ENCODE measurements at regions not wholly inside any gene's neighbourhood (a gene's known extent, or its start where the extent isn't known, plus 50 kb on each side); places are given as distances from the start of the nearest gene placed in this dataset.
"Not testable (repeated sequence)": the region's sequence is repeated elsewhere in the genome, so short reads cannot be mapped to it uniquely, and the experiment has no call there.

DNA sequence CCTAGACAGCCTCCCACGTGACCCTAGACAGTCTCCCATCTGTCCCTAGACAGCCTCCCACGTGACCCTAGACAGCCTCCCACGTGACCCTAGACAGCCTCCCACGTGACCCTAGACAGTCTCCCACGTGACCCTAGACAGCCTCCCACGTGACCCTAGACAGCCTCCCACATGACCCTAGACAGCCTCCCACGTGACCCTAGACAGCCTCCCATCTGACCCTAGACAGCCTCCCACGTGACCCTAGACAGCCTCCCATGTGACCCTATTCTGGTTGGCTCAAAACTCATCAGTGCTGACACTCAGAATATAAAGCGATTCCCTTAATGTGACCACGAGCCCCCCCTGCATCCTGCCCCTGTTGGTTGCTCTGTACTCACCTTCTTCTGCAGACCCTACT is 224.7 kb upstream of the TMEM132C start:
- CTCF ChIA-PET; POLR2A ChIA-PET; H3K9me3 ChIP-seq (ENCODE audit: control extremely low read depth in 1 of 5, control insufficient read depth in 4 of 5, insufficient read depth in 2 of 5, low read depth in 1 of 5, low read length in 4 of 5); H3K36me3 ChIP-seq (ENCODE audit: control insufficient read depth in 4 of 4, insufficient read depth in 4 of 4, low read length in 3 of 4); DNase-seq; H3K4me3 ChIP-seq (ENCODE audit: control insufficient read depth in 1 of 7, extremely low read depth in 1 of 7, insufficient read depth in 4 of 7, low read depth in 2 of 7, low read length in 6 of 7); H3K27ac ChIP-seq (ENCODE audit: insufficient read depth in 1 of 2, low read depth in 1 of 2, low read length in 2 of 2, poor library complexity in 1 of 2, severe bottlenecking in 2 of 2); H3K4me1 ChIP-seq (ENCODE audit: control extremely low read depth in 1 of 4, control insufficient read depth in 4 of 4, insufficient read depth in 4 of 4, low read length in 3 of 4); H3K27me3 ChIP-seq (replicated peaks in 2 of 5; ENCODE audit: control insufficient read depth in 4 of 5, insufficient read depth in 5 of 5, low read length in 4 of 5): not testable (repeated sequence)
- 90% methylated on average over 6 of the region's 10 CpGs for WGBS (ENCODE audit: insufficient coverage)

DNA sequence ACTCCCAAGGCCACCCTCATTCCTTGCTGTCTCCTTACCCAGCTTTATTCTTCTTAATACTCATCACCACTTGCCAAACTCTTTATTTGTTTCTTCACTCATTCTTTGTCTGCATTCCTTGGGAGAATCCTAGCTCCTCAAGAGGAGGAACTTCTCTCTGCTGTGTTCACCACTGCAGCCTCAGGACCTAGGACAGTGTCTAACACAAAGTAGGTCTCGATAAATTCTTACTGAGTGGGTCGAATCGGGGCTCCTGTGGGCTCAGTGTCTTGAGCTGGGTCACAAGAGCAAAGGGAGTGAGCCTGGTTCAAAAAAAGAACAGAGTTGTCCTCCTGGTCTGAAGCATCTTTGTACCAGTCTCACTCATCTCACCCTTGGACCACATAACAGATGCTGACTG is 224.1 kb upstream of the TMEM132C start:
- ChIA-PET POLR2A (no interaction called here), CTCF (no interaction called here)
- no peak for DNase-seq
- Histone ChIP-seq H3K36me3 (ENCODE audit: control insufficient read depth in 4 of 4, insufficient read depth in 4 of 4, low read length in 3 of 4) (no peaks in the 10 kb centered on the region), H3K9me3 (ENCODE audit: control extremely low read depth in 1 of 5, control insufficient read depth in 4 of 5, insufficient read depth in 2 of 5, low read depth in 1 of 5, low read length in 4 of 5) (no peaks in the 10 kb centered on the region), H3K4me3 (ENCODE audit: control insufficient read depth in 1 of 7, extremely low read depth in 1 of 7, insufficient read depth in 4 of 7, low read depth in 2 of 7, low read length in 6 of 7) (no peak overlapping the region), H3K27me3 (replicated peaks in 2 of 5; ENCODE audit: control insufficient read depth in 4 of 5, insufficient read depth in 5 of 5, low read length in 4 of 5) (no peaks in the 10 kb centered on the region), H3K4me1 (ENCODE audit: control extremely low read depth in 1 of 4, control insufficient read depth in 4 of 4, insufficient read depth in 4 of 4, low read length in 3 of 4) (no peaks in the 10 kb centered on the region), H3K27ac (ENCODE audit: insufficient read depth in 1 of 2, low read depth in 1 of 2, low read length in 2 of 2, poor library complexity in 1 of 2, severe bottlenecking in 2 of 2) (no peak overlapping the region)
- WGBS (ENCODE audit: insufficient coverage): 60% methylated on average over 1 of the region's 3 CpGs

DNA sequence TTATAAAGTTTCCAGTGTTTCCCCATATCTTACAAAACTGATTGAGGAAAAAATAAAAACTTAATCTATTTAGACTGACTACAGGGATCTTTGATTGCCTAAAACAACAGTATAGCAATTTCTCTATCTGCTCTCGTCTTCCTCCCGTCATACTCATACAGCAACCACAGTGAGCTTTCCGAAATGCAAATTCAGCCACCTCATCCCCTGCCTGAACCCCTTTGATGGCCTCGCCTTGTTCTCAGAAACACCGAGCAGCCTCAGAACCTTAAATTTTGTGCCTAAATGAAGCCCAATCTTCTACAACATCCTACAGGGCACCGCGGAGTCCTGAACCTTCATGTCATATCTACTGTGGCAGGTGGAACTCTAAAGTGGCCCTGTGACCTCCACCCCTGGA is 223.7 kb upstream of the TMEM132C start:
- H3K4me1 ChIP-seq (ENCODE audit: control extremely low read depth in 1 of 4, control insufficient read depth in 4 of 4, insufficient read depth in 4 of 4, low read length in 3 of 4): no peaks in the 10 kb centered on the region
- H3K4me3 ChIP-seq (ENCODE audit: control insufficient read depth in 1 of 7, extremely low read depth in 1 of 7, insufficient read depth in 4 of 7, low read depth in 2 of 7, low read length in 6 of 7): no peak overlapping the region
- no peaks in the 10 kb centered on the region for H3K9me3 ChIP-seq (ENCODE audit: control extremely low read depth in 1 of 5, control insufficient read depth in 4 of 5, insufficient read depth in 2 of 5, low read depth in 1 of 5, low read length in 4 of 5)
- POLR2A ChIA-PET: no interaction called here
- no peaks in the 10 kb centered on the region for H3K27me3 ChIP-seq (replicated peaks in 2 of 5; ENCODE audit: control insufficient read depth in 4 of 5, insufficient read depth in 5 of 5, low read length in 4 of 5)
- no peak overlapping the region for H3K27ac ChIP-seq (ENCODE audit: insufficient read depth in 1 of 2, low read depth in 1 of 2, low read length in 2 of 2, poor library complexity in 1 of 2, severe bottlenecking in 2 of 2)
- CTCF ChIA-PET: no interaction called here
- no peaks in the 10 kb centered on the region for H3K36me3 ChIP-seq (ENCODE audit: control insufficient read depth in 4 of 4, insufficient read depth in 4 of 4, low read length in 3 of 4)
- 95% methylated on average over 7 of the region's 7 CpGs for WGBS (ENCODE audit: insufficient coverage)
- DNase-seq: no peak

DNA sequence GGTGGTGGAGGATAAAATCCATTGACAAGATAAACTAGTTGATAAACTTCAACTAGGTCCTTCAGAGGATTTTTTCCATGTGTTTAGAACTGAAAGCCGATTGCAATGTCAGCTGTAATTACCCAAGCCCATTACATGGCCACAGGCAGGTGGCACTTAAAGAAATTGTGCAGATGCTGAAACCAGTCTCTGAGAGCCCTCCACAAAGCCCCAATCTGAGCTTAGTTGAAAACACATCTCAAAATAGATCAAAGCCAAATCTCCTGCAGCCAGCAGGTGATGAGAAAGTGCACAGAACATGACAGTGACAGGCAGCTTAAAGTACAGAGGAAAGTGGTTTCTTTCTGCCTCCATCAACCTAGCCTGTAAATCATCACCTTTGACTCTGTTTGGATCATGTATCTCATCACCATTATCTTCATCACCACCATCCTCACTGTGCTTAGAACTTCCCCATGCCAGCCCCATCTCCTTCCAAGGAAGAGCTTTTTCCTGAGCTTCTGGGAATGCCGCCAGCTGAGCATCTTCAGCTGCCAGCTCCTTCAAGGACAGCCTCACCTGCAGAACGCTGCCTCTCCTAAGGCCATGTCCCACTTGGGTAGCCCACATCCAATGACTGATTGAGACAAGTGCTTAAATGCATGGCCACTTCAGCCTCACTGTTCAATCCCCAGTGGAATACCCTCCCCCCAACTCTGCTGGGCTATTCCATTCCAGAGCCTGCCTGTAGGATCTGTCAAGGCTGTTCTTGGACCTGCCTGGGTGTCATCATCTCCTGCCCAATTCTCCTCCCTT is 219.5 kb upstream of the TMEM132C start:
- no peaks in the 10 kb centered on the region for H3K27me3 ChIP-seq (replicated peaks in 2 of 5; ENCODE audit: control insufficient read depth in 4 of 5, insufficient read depth in 5 of 5, low read length in 4 of 5)
- CTCF ChIA-PET: interaction anchor here (0.8 kb wide), 1 partner anchor 21 kb away, joined by 3 read pairs; no protein-coding TSS in a partner anchor
- H3K4me1 ChIP-seq (ENCODE audit: control extremely low read depth in 1 of 4, control insufficient read depth in 4 of 4, insufficient read depth in 4 of 4, low read length in 3 of 4): no peaks in the 10 kb centered on the region
- POLR2A ChIA-PET: no interaction called here
- H3K9me3 ChIP-seq (ENCODE audit: control extremely low read depth in 1 of 5, control insufficient read depth in 4 of 5, insufficient read depth in 2 of 5, low read depth in 1 of 5, low read length in 4 of 5): no peaks in the 10 kb centered on the region
- no peaks in the 10 kb centered on the region for H3K36me3 ChIP-seq (ENCODE audit: control insufficient read depth in 4 of 4, insufficient read depth in 4 of 4, low read length in 3 of 4)
- no peak for DNase-seq
- WGBS (ENCODE audit: insufficient coverage): 87% methylated on average over 3 of the region's 3 CpGs
- H3K4me3 ChIP-seq (ENCODE audit: control insufficient read depth in 1 of 7, extremely low read depth in 1 of 7, insufficient read depth in 4 of 7, low read depth in 2 of 7, low read length in 6 of 7): no peak overlapping the region
- no peak overlapping the region for H3K27ac ChIP-seq (ENCODE audit: insufficient read depth in 1 of 2, low read depth in 1 of 2, low read length in 2 of 2, poor library complexity in 1 of 2, severe bottlenecking in 2 of 2)

DNA sequence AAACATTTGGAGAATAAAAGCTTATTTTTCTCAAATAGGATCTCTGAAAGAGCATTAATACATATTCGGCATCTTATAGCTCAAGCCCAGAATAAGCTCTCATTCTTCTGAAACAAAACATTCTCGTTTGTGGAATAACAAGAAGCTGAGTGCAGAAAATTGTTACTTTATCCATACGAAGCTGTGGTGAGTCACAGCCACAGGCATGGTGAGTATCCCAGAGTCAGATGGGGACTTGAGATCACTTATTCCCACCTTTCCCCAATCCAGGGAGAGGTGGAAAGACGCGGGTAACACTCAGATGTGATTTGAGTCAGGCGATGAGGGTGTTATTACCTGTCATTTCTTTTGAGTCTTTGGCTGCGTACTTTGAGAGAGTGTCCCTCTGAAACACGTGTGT is 214.6 kb upstream of the TMEM132C start:
- DNase-seq: no peak
- ChIA-PET POLR2A (no interaction called here), CTCF (no interaction called here)
- Histone ChIP-seq H3K36me3 (ENCODE audit: control insufficient read depth in 4 of 4, insufficient read depth in 4 of 4, low read length in 3 of 4) (no peaks in the 10 kb centered on the region), H3K27me3 (replicated peaks in 2 of 5; ENCODE audit: control insufficient read depth in 4 of 5, insufficient read depth in 5 of 5, low read length in 4 of 5) (no peaks in the 10 kb centered on the region), H3K4me3 (ENCODE audit: control insufficient read depth in 1 of 7, extremely low read depth in 1 of 7, insufficient read depth in 4 of 7, low read depth in 2 of 7, low read length in 6 of 7) (no peak overlapping the region), H3K4me1 (ENCODE audit: control extremely low read depth in 1 of 4, control insufficient read depth in 4 of 4, insufficient read depth in 4 of 4, low read length in 3 of 4) (no peaks in the 10 kb centered on the region), H3K27ac (ENCODE audit: insufficient read depth in 1 of 2, low read depth in 1 of 2, low read length in 2 of 2, poor library complexity in 1 of 2, severe bottlenecking in 2 of 2) (no peak overlapping the region), H3K9me3 (ENCODE audit: control extremely low read depth in 1 of 5, control insufficient read depth in 4 of 5, insufficient read depth in 2 of 5, low read depth in 1 of 5, low read length in 4 of 5) (no peaks in the 10 kb centered on the region)
- WGBS (ENCODE audit: insufficient coverage): 87% methylated on average over 6 of the region's 8 CpGs

DNA sequence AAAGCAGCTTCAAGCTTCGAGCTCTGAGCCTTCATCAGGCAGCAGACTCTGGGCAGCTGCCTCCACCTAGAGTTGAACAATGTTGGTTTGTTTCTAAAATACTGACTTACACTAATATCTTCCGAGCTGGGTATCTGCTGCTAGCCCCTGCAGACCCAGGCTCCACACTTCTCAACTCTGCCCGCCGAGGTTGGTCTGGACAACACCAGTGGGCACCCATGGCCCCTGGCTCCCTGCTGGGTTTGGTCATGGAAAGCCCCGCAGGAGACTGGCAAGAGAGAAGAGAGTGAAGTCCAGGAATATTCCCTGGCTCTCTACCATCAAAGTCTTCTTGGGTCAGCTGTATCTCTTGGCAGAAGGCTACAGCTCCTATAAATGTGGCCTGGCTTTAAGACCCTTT is 214.2 kb upstream of the TMEM132C start:
- H3K4me3 ChIP-seq (ENCODE audit: control insufficient read depth in 1 of 7, extremely low read depth in 1 of 7, insufficient read depth in 4 of 7, low read depth in 2 of 7, low read length in 6 of 7): no peak overlapping the region
- H3K4me1 ChIP-seq (ENCODE audit: control extremely low read depth in 1 of 4, control insufficient read depth in 4 of 4, insufficient read depth in 4 of 4, low read length in 3 of 4): no peaks in the 10 kb centered on the region
- ChIA-PET CTCF (no interaction called here), POLR2A (no interaction called here)
- no peaks in the 10 kb centered on the region for H3K36me3 ChIP-seq (ENCODE audit: control insufficient read depth in 4 of 4, insufficient read depth in 4 of 4, low read length in 3 of 4)
- H3K27ac ChIP-seq (ENCODE audit: insufficient read depth in 1 of 2, low read depth in 1 of 2, low read length in 2 of 2, poor library complexity in 1 of 2, severe bottlenecking in 2 of 2): no peak overlapping the region
- H3K27me3 ChIP-seq (replicated peaks in 2 of 5; ENCODE audit: control insufficient read depth in 4 of 5, insufficient read depth in 5 of 5, low read length in 4 of 5): no peaks in the 10 kb centered on the region
- DNase-seq: no peak
- WGBS (ENCODE audit: insufficient coverage): 92% methylated on average over 5 of the region's 5 CpGs
- H3K9me3 ChIP-seq (ENCODE audit: control extremely low read depth in 1 of 5, control insufficient read depth in 4 of 5, insufficient read depth in 2 of 5, low read depth in 1 of 5, low read length in 4 of 5): no peaks in the 10 kb centered on the region

DNA sequence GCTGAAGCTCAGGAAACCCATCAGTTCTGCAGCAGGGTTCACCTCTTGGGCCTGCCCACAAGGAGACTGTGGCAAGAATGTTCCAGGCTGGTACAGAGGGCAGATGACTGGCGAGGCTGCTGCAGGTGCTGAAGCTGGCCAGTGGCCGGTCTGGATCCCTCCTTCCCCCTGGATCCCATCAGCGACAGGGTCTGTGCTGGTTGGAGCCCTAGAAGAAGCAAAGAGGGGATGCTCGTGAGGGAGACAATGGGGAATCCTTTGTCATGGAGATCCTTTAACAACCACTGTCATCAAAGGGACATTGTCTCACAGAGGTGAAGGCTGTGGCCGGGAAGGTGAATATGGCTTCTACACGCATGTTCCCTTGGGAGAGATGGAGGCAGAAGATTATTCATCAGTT is 211.4 kb upstream of the TMEM132C start:
- no peaks in the 10 kb centered on the region for H3K27me3 ChIP-seq (replicated peaks in 2 of 5; ENCODE audit: control insufficient read depth in 4 of 5, insufficient read depth in 5 of 5, low read length in 4 of 5)
- WGBS (ENCODE audit: insufficient coverage): 91% methylated on average over 6 of the region's 6 CpGs
- H3K9me3 ChIP-seq (ENCODE audit: control extremely low read depth in 1 of 5, control insufficient read depth in 4 of 5, insufficient read depth in 2 of 5, low read depth in 1 of 5, low read length in 4 of 5): no peaks in the 10 kb centered on the region
- ChIA-PET CTCF (interaction anchor here (0.5 kb wide), 1 partner anchor 342 kb away, joined by 4 read pairs; no protein-coding TSS in a partner anchor), POLR2A (no interaction called here)
- H3K36me3 ChIP-seq (ENCODE audit: control insufficient read depth in 4 of 4, insufficient read depth in 4 of 4, low read length in 3 of 4): no peaks in the 10 kb centered on the region
- DNase-seq: no peak
- no peaks in the 10 kb centered on the region for H3K4me1 ChIP-seq (ENCODE audit: control extremely low read depth in 1 of 4, control insufficient read depth in 4 of 4, insufficient read depth in 4 of 4, low read length in 3 of 4)
- no peak overlapping the region for H3K27ac ChIP-seq (ENCODE audit: insufficient read depth in 1 of 2, low read depth in 1 of 2, low read length in 2 of 2, poor library complexity in 1 of 2, severe bottlenecking in 2 of 2)
- no peak overlapping the region for H3K4me3 ChIP-seq (ENCODE audit: control insufficient read depth in 1 of 7, extremely low read depth in 1 of 7, insufficient read depth in 4 of 7, low read depth in 2 of 7, low read length in 6 of 7)

Measured in common myeloid progenitor, CD34-positive (primary cell).